Upper lobe of left lung (tissue), 4 donors: ENCODE measurements at regions not wholly inside any gene's neighbourhood (a gene's known extent, or its start where the extent isn't known, plus 50 kb on each side); places are given as distances from the start of the nearest gene placed in this dataset.

Experiments used
- CTCF ChIP-seq, 6 experiments: fragments of 450-650 bp in 4 of 6; fragments of 200-600 bp in 2 of 6; sonication (generic) in 2 of 6; IDR thresholded peaks; one replicate each; pipeline ENCODE4 v1.5.1; 2016 to 2019; ENCODE audit warnings: antibody characterized with exemption in 6 of 6
- EP300 ChIP-seq, 4 donors: sonication (generic); formaldehyde crosslinking; IDR thresholded peaks; one replicate each; pipeline ENCODE4 v1.5.1; 2017; ENCODE audit warnings: antibody characterized with exemption in 4 of 4, control low read depth in 2 of 4
- POLR2A ChIP-seq, 4 donors: fragments of 450-650 bp; IDR thresholded peaks; one replicate each; pipeline ENCODE4 v1.5.1; 2016 to 2017; ENCODE audit warnings: antibody characterized with exemption in 4 of 4, mild to moderate bottlenecking in 2 of 4
- POLR2AphosphoS5 ChIP-seq, 2 donors: sonication (generic); formaldehyde crosslinking; IDR thresholded peaks; one replicate each; pipeline ENCODE4 v1.5.1; 2017; ENCODE audit warnings: antibody characterized with exemption in 2 of 2

- TF ChIP-seq POLR2A (IDR thresholded peaks at IDR 0.05), result no peak
- no peak for TF ChIP-seq CTCF (IDR thresholded peaks at IDR 0.05)
- no peak for TF ChIP-seq EP300 (IDR thresholded peaks at IDR 0.05)
- TF ChIP-seq POLR2AphosphoS5 (IDR thresholded peaks at IDR 0.05), result no peak
Observed at GRCh38 chr15:53251996-53252395, 461.9 kb upstream of the ONECUT1 start.
